Frontal cortex (tissue), 3 donors: ENCODE measurements at regions not wholly inside any gene's neighbourhood (a gene's known extent, or its start where the extent isn't known, plus 50 kb on each side); places are given as distances from the start of the nearest gene placed in this dataset.

Experiments used
- DNase-seq, 2 donors: peaks; one replicate each; pipeline ENCODE4 v3.0.0; 2012; ENCODE audit warnings: low spot score in 2 of 2
- FAIRE-seq: peaks from 2 replicates; lab custom pipeline; 2012; peaks lifted over from hg19 to GRCh38; lab: Jason Lieb, UNC
- donor health status: control.
- donor health status: control.
- donor health status: control.

DNA sequence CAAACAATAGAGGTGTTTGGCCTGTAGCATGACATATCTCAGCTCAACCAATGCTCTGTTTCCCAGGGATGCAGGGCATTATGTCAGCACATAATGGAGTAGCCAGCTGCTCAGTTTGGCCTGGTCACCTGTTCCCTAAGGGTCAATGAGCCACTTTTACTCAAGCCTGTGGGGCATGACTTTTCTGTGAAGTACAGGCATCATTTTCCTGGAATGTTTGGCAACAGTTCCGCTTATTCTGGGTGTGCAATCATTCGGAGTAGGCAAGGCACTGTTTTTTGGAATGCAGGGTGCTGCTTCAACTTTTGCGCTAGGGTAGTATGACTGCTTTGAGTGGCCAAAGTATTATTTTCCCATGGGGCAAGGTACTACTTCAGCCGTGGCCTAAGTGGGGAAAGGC is 665.4 kb downstream of the EPHA7 start:
- no peak for FAIRE-seq
- no peak for DNase-seq

DNA sequence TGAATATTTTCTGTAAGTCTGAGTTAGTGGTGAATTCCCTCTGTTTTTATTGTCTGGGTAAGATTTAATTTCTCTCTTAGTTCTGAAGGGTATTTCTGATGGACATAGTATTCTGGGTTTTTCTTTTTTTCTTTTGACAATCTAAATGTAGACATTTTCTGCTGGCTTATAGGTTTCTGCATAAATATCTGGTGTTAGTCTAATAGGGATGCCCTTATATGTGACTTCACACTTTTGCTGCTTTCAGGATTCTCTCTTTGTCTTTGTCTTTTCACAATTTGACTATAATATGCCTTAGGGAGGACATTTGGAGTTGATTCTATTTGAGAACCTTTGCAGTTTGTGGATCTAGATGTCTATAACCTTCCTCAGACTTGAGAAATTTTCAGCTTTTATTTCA is 667.2 kb downstream of the EPHA7 start:
- DNase-seq = no peak
- FAIRE-seq = no peak

DNA sequence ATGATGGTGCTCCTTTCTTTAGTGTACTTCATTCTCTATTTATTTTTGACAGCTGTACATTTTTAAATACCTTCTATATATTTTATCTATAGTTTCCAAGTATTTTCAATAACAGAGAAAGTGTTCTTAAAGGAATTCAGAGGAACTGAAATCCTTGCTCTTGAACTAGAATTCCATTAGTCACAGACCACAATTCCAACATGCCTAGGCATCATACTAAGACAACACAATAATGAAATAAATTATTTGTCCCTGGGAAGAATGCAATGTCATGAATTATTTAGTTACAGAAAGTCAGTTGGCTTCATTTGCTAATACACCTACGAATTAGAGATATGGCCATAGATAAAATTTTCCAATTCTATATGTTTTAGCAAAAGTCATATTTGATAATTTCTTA is 671.2 kb downstream of the EPHA7 start:
- FAIRE-seq (no peak), DNase-seq (no peak)

DNA sequence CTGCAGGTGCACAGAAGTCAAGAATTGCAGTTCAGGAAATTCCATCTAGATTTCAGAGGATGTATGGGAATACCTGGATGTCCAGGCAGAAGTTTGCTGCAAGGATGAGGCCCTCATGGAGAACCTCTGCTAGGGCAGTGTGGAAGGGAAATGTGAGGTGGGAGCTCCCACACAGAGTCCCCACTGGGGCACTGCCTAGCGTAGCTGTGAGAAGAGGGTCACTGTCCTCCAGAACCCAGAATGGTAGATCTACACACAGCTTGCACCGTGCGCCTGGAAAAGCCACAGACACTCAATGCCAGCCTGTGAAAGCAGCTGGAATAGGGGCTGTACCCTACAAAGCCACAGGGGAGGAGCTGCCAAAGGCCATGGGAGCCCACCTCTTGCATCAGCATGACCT is 681.4 kb downstream of the EPHA7 start:
- FAIRE-seq = no peak
- no peak for DNase-seq

DNA sequence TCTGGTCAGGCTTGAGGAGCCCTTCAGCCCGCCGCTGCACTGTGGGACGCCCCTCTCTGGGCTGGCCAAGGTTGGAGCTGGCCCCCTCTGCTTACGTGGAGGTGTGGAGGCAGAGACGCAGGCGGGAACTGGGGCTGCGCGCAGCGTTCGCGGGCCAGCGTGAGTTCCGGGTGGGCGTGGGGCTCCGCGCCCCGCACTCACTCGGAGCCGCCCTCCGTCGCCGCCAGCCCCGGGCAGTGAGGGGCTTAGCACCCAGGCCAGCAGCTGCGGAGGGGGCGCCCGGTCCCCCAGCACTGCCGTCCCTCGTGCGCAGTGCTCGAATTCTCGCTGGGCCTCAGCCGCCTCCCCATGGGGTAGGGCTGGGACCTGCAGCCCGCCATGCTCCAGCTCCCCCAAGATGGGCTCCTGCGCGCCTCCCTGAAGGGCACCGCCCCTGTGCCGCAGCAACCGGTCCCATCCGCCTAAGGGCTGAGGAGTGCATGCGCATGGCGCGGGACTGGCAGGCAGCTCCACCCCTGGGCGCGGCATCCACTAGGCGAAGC is 695.9 kb downstream of the EPHA7 start:
- FAIRE-seq (no peak), DNase-seq (no peak)

DNA sequence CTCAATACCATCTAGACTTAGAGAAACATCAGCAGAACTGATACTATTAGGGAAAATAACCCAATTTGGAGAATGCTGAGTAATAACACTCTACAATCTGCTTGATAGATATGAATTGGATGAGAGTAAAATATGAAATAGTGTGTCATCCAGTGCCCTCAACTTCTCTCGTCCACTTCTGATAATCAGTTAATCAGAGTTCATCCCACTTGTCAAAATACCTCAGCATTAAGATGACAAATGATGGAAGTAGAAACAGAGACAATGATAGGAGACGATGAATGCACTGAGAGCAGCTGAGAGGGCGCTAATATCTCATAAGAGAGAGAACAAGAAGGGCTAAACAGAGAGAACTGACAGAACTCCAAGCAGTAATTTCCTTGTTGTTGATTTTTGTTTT is 699.6 kb downstream of the EPHA7 start:
- no peak for DNase-seq
- FAIRE-seq = no peak

GRCh38 chr6:92716638-92717037 is 702.7 kb downstream of the EPHA7 start:
- no peak for FAIRE-seq
- DNase-seq = no peak

DNA sequence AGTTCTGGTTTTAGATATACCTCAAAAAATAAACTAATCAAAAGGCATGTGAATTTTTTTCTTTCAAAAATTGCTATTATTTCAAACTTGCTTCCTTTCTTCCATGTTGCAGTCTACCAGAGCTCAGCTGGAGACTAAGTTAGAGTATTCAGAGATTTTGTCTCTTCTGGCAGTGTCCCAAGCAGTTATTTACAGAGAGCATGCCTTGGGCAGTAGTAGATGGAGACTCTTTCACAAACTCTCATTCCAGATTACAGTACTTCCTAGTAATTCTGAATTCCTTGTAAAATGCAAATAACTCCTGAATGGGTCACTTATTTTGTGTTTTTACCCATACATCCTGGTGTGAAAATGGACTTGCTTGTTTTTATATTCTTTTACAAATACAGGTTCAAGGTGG is 703.4 kb downstream of the EPHA7 start:
- FAIRE-seq = no peak
- DNase-seq = no peak

GRCh38 chr6:92714346-92714745 is 705.0 kb downstream of the EPHA7 start:
- DNase-seq (no peak), FAIRE-seq (no peak)

- DNase-seq = no peak
- no peak for FAIRE-seq
These were observed 709.3 kb downstream of the EPHA7 start for GRCh38 chr6:92710048-92710447.

GRCh38 chr6:92708945-92709344 is 710.4 kb downstream of the EPHA7 start:
- DNase-seq (no peak), FAIRE-seq (no peak)

DNA sequence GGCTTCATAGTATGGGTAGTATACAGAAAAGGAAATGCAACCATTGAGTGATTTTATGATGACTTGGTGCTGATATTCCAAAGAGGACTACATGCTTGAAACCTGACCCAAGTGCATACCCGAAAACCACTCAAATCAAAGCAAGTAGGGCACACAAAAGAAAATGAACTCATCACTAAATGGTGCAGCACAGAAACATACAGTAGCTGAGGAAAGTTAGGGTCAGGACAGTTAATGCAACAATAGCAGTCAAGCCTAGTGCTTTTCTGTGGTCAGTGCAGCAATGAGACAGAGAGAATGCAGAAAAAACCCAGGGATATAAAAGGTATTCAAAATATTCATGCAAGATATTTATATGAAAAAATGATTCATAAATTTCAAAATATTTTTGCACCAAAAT is 711.1 kb downstream of the EPHA7 start:
- FAIRE-seq (no peak), DNase-seq (no peak)

DNA sequence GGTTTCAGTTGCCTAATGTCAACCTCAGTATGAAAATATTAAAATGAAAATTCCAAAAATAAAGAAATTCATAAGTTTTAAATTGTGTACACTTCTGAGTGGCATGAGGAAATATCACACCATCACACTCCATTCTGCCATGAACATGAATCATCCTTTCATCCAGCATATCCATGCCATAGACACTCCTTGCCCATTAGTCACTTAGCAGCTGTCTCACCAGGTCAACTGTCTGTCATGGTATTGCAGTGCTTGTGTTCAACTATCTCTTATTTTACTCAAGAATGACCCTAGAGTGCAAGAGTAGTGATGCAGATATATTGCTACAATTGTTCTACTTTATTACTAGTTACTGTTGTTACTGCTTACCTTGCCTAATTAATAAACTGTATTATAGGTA is 712.4 kb downstream of the EPHA7 start:
- DNase-seq (no peak), FAIRE-seq (no peak)

- no peak for FAIRE-seq
These were observed 717.8 kb downstream of the EPHA7 start for GRCh38 chr6:92701425-92702096.

GRCh38 chr6:92700411-92700810 is 718.9 kb downstream of the EPHA7 start:
- FAIRE-seq = no peak

More at GRCh38 chr6:92701425-92702096, 717.8 kb downstream of the EPHA7 start:
- DNase-seq = no peak

GRCh38 chr6:92690997-92691599 is 728.3 kb downstream of the EPHA7 start:
- DNase-seq (no peak), FAIRE-seq (no peak)

More at GRCh38 chr6:92700411-92700810, 718.9 kb downstream of the EPHA7 start:
- DNase-seq = no peak

GRCh38 chr6:92688342-92688741 is 731.0 kb downstream of the EPHA7 start:
- FAIRE-seq (no peak), DNase-seq (no peak)

GRCh38 chr6:92687278-92687677 is 732.1 kb downstream of the EPHA7 start:
- FAIRE-seq = no peak
- no peak for DNase-seq

GRCh38 chr6:92684386-92684785 is 735.0 kb downstream of the EPHA7 start:
- FAIRE-seq (no peak), DNase-seq (no peak)

DNA sequence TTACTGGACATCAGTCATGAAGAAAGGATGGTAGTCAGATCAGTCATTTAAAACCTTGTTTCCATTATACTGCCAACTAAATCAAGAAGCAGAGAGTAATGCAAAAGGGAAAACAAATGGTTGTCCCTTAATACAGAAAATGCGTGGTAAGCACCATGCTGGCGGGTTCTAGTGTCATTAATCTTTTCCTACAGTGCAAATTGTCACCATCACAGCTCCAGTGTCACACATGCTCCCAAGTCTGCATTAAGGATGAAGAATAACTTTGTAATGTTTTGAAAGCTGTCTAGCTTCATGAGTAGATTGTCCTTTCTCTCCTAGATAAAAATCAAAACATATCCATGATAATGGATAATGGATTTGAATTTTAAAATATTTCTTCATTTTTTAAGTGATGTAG is 735.6 kb downstream of the EPHA7 start:
- DNase-seq = no peak
- FAIRE-seq = no peak

- DNase-seq = no peak
- FAIRE-seq = no peak
These were observed 736.6 kb downstream of the EPHA7 start for GRCh38 chr6:92682516-92683398.
